ENCODE measurements at regions not wholly inside any gene's neighbourhood (a gene's known extent, or its start where the extent isn't known, plus 50 kb on each side); places are given as distances from the start of the nearest gene placed in this dataset.

DNA sequence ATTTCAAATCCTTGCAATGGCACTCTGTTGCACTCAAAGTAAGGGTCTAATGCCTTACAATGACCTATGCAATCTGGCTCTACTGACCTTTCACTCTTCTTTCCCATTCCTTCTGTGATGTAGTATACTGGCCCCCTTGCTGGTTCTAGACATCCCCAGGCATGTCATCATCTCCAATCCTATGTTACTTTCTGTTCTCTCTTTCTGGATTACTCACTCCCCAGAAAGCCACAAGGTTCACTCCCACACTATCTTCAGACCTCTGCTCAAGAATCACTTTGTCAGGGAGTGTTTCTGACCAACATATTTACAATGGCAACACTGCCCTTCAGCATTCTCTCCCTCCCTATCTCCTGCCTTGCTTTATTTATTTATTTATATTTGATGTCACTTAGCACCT lies 802.2 kb upstream of the WWC1 start:
- Mint-ChIP-seq H3K27me3 (no peaks in the 10 kb centered on the region), H3K36me3 (no peaks in the 10 kb centered on the region), H3K4me3 (no peak overlapping the region), H3K27ac (no peak overlapping the region), H3K9me3 (peaks cover 0 to 36% (median 2%) of the 10 kb centered on the region in 11 donors), H3K4me1 (no peaks in the 10 kb centered on the region)
- H3K9me3 ChIP-seq (ENCODE audit: control insufficient read depth in 2 of 3, low read length in 3 of 3) = peaks cover 0 to 4% (median 0%) of the 10 kb centered on the region in 3 experiments
- intact Hi-C loops (cut with micrococcal nuclease) = no loop called here
- no peak for DNase-seq
- H3K27me3 ChIP-seq (ENCODE audit: control insufficient read depth in 2 of 2, insufficient read depth in 2 of 2, low read length in 2 of 2) = no peaks in the 10 kb centered on the region
- H3K4me1 ChIP-seq (ENCODE audit: control insufficient read depth in 2 of 2, insufficient read depth in 2 of 2, low read length in 2 of 2) = no peaks in the 10 kb centered on the region
- ChIA-PET CTCF (no interaction called here), POLR2A (interaction anchor here (0.7 kb wide), 1 partner anchor 391 kb away, joined by 6 read pairs; no protein-coding TSS in a partner anchor)
- H3K4me3 ChIP-seq (ENCODE audit: low read length) = no peak overlapping the region
- H3K36me3 ChIP-seq (ENCODE audit: control insufficient read depth in 2 of 3, insufficient read depth in 3 of 3, low read length in 3 of 3) = no peaks in the 10 kb centered on the region
- ATAC-seq = no peak
- no peak overlapping the region for H3K27ac ChIP-seq (ENCODE audit: low read depth, low read length)

DNA sequence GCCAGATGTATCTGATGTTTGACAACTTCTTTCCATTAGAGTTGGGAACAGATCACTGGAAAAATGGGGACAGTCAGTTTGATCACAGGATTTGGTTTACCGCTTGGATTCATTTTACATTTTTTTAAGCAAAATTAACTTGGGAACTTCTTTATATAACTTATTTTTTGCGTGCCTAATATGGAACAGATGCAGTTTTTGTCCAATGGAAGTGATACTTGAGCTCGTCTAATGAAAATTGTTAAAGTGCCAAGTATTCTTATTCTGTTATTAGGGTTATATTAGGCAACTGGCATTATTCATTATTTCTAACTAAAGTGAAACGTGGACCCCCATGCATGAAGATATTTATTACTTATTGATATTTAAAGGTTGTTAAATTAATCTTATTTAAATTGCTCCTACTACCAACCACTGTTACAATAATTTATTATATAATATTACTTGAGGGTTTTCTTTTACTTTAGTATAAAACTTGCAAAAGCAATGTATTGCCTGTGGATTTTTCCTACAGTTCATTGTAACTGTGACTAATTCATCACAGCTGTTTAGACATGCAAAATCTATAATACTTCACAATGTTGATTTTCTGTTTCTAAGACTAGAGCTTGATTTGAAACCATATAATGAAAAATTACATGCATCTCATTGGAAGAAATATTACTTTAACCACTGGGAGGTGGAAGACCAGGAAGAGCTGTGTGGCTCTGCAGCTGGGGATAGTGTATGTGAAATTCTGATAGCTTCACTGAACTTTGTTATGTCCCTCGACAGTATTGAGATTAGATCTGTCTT lies 787.3 kb upstream of the WWC1 start:
- intact Hi-C loops (cut with micrococcal nuclease) = no loop called here
- DNase-seq = no peak
- peaks cover 0 to 4% (median 0%) of the 10 kb centered on the region in 5 donors for H3K27me3 Mint-ChIP-seq
- no peak overlapping the region for H3K27ac Mint-ChIP-seq
- Histone ChIP-seq H3K4me3 (ENCODE audit: low read length) (no peak overlapping the region), H3K27me3 (ENCODE audit: control insufficient read depth in 2 of 2, insufficient read depth in 2 of 2, low read length in 2 of 2) (no peaks in the 10 kb centered on the region), H3K9me3 (ENCODE audit: control insufficient read depth in 2 of 3, low read length in 3 of 3) (no peaks in the 10 kb centered on the region), H3K36me3 (ENCODE audit: control insufficient read depth in 2 of 3, insufficient read depth in 3 of 3, low read length in 3 of 3) (no peaks in the 10 kb centered on the region), H3K27ac (ENCODE audit: low read depth, low read length) (no peak overlapping the region), H3K4me1 (ENCODE audit: control insufficient read depth in 2 of 2, insufficient read depth in 2 of 2, low read length in 2 of 2) (no peaks in the 10 kb centered on the region)
- ChIA-PET POLR2A (no interaction called here), CTCF (no interaction called here)
- no peaks in the 10 kb centered on the region for H3K36me3 Mint-ChIP-seq
- peaks cover 0 to 12% (median 0%) of the 10 kb centered on the region in 11 donors for H3K9me3 Mint-ChIP-seq
- H3K4me1 Mint-ChIP-seq = no peaks in the 10 kb centered on the region
- H3K4me3 Mint-ChIP-seq = no peak overlapping the region
- no peak for ATAC-seq

DNA sequence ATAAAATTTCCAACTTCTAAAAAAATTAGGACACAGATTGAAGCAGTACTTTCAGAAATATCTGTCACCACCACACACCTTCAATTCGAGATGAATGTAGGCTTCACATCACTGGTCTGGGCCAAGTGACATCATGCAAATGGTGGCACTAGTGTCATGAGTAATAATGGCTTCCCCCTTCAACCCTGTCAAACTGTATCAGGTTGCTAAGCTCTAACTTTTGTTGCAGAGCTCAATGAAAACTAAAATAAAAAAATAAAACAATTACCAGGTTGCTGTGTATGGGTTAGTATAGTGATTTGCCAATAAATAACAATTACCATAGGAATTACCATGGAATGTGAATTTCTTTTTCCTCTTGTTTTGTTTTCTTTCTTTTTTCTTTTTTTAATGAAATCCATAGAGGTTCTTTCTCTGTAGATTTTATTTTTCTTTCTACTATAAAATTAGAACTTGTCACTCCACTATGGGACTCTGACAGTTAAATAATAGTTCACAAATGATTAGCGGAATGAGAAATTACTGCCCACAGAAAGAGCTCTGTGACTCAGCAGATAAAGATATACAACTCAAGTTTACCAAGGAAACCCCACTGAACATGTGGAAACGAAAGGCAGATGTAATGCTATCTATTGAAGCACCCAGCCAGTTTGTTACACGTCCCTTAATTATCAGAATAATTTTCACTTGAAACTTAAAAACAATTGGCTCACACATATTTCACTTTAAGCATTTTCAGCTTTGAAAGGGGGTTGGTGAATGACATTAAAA lies 783.8 kb upstream of the WWC1 start:
- H3K36me3 Mint-ChIP-seq = no peaks in the 10 kb centered on the region
- Histone ChIP-seq H3K27ac (ENCODE audit: low read depth, low read length) (no peak overlapping the region), H3K4me3 (ENCODE audit: low read length) (no peak overlapping the region), H3K36me3 (ENCODE audit: control insufficient read depth in 2 of 3, insufficient read depth in 3 of 3, low read length in 3 of 3) (no peaks in the 10 kb centered on the region), H3K4me1 (ENCODE audit: control insufficient read depth in 2 of 2, insufficient read depth in 2 of 2, low read length in 2 of 2) (no peaks in the 10 kb centered on the region), H3K27me3 (ENCODE audit: control insufficient read depth in 2 of 2, insufficient read depth in 2 of 2, low read length in 2 of 2) (no peaks in the 10 kb centered on the region), H3K9me3 (ENCODE audit: control insufficient read depth in 2 of 3, low read length in 3 of 3) (no peaks in the 10 kb centered on the region)
- H3K27ac Mint-ChIP-seq = no peak overlapping the region
- ATAC-seq (no peak), DNase-seq (no peak)
- POLR2A ChIA-PET = no interaction called here
- CTCF ChIA-PET = no interaction called here
- no peaks in the 10 kb centered on the region for H3K4me1 Mint-ChIP-seq
- no peak overlapping the region for H3K4me3 Mint-ChIP-seq
- peaks cover 0 to 5% (median 0%) of the 10 kb centered on the region in 11 donors for H3K9me3 Mint-ChIP-seq
- intact Hi-C loops (cut with micrococcal nuclease) = no loop called here
- H3K27me3 Mint-ChIP-seq = peaks cover 0 to 4% (median 0%) of the 10 kb centered on the region in 5 donors

DNA sequence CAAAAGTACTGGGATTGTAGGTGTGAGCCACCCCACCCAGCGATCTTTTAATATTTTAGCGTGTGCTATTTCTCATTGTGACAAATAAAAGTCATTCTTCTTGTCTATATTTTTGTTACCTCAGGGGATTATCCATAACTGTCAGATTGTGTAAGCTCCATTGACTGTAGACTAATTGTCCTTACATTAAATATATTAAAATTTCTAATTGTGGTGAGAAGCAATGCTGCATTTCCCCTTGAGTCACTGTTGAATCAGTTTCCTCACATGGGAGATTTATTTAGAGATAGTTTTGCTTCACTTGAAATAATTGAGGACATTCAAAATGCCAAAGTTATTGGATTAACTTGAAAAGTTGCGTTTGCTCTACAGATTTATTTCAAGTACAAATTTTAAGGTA lies 782.4 kb upstream of the WWC1 start:
- H3K27ac Mint-ChIP-seq = no peak overlapping the region
- H3K36me3 ChIP-seq (ENCODE audit: control insufficient read depth in 2 of 3, insufficient read depth in 3 of 3, low read length in 3 of 3) = no peaks in the 10 kb centered on the region
- ChIA-PET CTCF (no interaction called here), POLR2A (no interaction called here)
- no peaks in the 10 kb centered on the region for H3K4me1 ChIP-seq (ENCODE audit: control insufficient read depth in 2 of 2, insufficient read depth in 2 of 2, low read length in 2 of 2)
- peaks cover 0 to 1% (median 0%) of the 10 kb centered on the region in 11 donors for H3K9me3 Mint-ChIP-seq
- H3K27me3 Mint-ChIP-seq = no peaks in the 10 kb centered on the region
- H3K27ac ChIP-seq (ENCODE audit: low read depth, low read length) = no peak overlapping the region
- H3K4me3 Mint-ChIP-seq = no peak overlapping the region
- no peaks in the 10 kb centered on the region for H3K4me1 Mint-ChIP-seq
- no peaks in the 10 kb centered on the region for H3K27me3 ChIP-seq (ENCODE audit: control insufficient read depth in 2 of 2, insufficient read depth in 2 of 2, low read length in 2 of 2)
- intact Hi-C loops (cut with micrococcal nuclease) = no loop called here
- DNase-seq (no peak), ATAC-seq (no peak)
- H3K4me3 ChIP-seq (ENCODE audit: low read length) = no peak overlapping the region
- H3K9me3 ChIP-seq (ENCODE audit: control insufficient read depth in 2 of 3, low read length in 3 of 3) = no peaks in the 10 kb centered on the region
- no peaks in the 10 kb centered on the region for H3K36me3 Mint-ChIP-seq

DNA sequence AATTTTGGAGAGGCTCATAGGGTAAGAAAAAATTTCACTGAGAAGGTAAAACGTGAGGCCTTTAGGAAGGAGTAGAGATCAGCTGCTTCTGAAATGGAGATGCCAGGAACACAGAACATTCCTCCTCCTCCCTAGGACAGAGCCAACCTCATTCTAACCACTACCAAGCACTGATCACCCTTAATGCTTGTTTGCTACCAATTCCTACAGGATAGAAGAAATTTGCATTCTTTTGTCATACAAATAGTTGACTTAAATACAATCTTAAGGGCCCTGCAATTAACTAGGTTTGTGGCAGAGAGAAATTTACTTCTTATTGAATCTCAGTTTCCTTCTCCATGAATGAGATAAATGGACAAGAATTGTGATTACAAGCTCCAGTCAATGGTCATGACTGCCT lies 780.2 kb upstream of the WWC1 start:
- Histone ChIP-seq H3K27me3 (ENCODE audit: control insufficient read depth in 2 of 2, insufficient read depth in 2 of 2, low read length in 2 of 2) (no peaks in the 10 kb centered on the region), H3K27ac (ENCODE audit: low read depth, low read length) (no peak overlapping the region), H3K4me1 (ENCODE audit: control insufficient read depth in 2 of 2, insufficient read depth in 2 of 2, low read length in 2 of 2) (no peaks in the 10 kb centered on the region), H3K36me3 (ENCODE audit: control insufficient read depth in 2 of 3, insufficient read depth in 3 of 3, low read length in 3 of 3) (no peaks in the 10 kb centered on the region), H3K9me3 (ENCODE audit: control insufficient read depth in 2 of 3, low read length in 3 of 3) (no peaks in the 10 kb centered on the region), H3K4me3 (ENCODE audit: low read length) (no peak overlapping the region)
- no peaks in the 10 kb centered on the region for H3K4me1 Mint-ChIP-seq
- H3K27ac Mint-ChIP-seq = no peak overlapping the region
- H3K4me3 Mint-ChIP-seq = no peak overlapping the region
- ChIA-PET CTCF (interaction anchor here (0.7 kb wide), 1 partner anchor 2000 kb away, joined by 3 read pairs; no protein-coding TSS in a partner anchor), POLR2A (no interaction called here)
- H3K9me3 Mint-ChIP-seq = peaks cover 0 to 1% (median 0%) of the 10 kb centered on the region in 11 donors
- intact Hi-C loops (cut with micrococcal nuclease) = no loop called here
- ATAC-seq (no peak), DNase-seq (no peak)
- H3K27me3 Mint-ChIP-seq = no peaks in the 10 kb centered on the region
- H3K36me3 Mint-ChIP-seq = no peaks in the 10 kb centered on the region

DNA sequence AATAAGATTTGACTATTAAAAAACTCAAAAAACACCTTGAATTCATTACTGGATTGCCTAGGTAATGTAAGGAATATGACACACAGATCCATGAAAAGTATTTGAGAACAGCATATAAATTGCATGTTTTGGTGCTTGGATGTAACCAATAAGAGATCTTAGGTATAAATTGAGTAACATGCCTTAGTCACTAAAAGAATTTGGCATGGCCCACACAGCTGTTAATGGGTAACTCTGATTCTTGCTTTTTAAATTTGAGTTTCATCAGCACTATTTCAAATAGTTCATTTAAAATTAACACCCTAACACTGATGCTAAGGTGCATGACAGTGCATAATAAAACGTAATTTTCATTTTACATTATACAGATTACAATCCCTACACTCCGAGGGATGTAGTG lies 779.3 kb upstream of the WWC1 start:
- ChIA-PET POLR2A (no interaction called here), CTCF (no interaction called here)
- ATAC-seq = no peak
- no peaks in the 10 kb centered on the region for H3K36me3 Mint-ChIP-seq
- intact Hi-C loops (cut with micrococcal nuclease) = no loop called here
- no peak overlapping the region for H3K27ac Mint-ChIP-seq
- no peaks in the 10 kb centered on the region for H3K4me1 Mint-ChIP-seq
- no peak for DNase-seq
- Histone ChIP-seq H3K27ac (ENCODE audit: low read depth, low read length) (no peak overlapping the region), H3K4me1 (ENCODE audit: control insufficient read depth in 2 of 2, insufficient read depth in 2 of 2, low read length in 2 of 2) (no peaks in the 10 kb centered on the region), H3K9me3 (ENCODE audit: control insufficient read depth in 2 of 3, low read length in 3 of 3) (no peaks in the 10 kb centered on the region), H3K36me3 (ENCODE audit: control insufficient read depth in 2 of 3, insufficient read depth in 3 of 3, low read length in 3 of 3) (no peaks in the 10 kb centered on the region), H3K4me3 (ENCODE audit: low read length) (no peak overlapping the region), H3K27me3 (ENCODE audit: control insufficient read depth in 2 of 2, insufficient read depth in 2 of 2, low read length in 2 of 2) (no peaks in the 10 kb centered on the region)
- H3K27me3 Mint-ChIP-seq = no peaks in the 10 kb centered on the region
- peaks cover 0 to 1% (median 0%) of the 10 kb centered on the region in 11 donors for H3K9me3 Mint-ChIP-seq
- no peak overlapping the region for H3K4me3 Mint-ChIP-seq

DNA sequence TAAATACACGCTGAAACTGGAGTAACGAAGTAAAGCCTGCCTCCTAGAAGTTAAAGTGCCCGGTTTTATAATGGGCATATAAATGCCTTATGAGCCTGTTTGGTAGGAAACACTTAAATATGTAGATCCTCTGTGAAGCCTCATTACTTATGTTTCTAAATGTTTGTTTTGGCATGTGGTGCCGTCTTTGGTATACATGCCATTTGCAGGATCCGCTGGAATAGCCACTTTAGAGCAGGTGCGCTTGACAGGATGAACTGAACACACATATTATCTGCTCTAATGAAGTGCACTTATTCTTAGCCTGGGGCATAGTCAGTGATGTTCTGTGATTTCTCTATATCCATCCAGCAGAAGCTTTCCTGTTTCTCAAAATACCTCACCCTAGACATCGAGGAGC lies 778.1 kb upstream of the WWC1 start:
- Mint-ChIP-seq H3K9me3 (peaks cover 0 to 4% (median 0%) of the 10 kb centered on the region in 11 donors), H3K36me3 (no peaks in the 10 kb centered on the region), H3K27me3 (no peaks in the 10 kb centered on the region), H3K4me1 (no peaks in the 10 kb centered on the region), H3K4me3 (no peak overlapping the region), H3K27ac (no peak overlapping the region)
- no peak for ATAC-seq
- intact Hi-C loops (cut with micrococcal nuclease) = no loop called here
- Histone ChIP-seq H3K27ac (ENCODE audit: low read depth, low read length) (no peak overlapping the region), H3K4me3 (ENCODE audit: low read length) (no peak overlapping the region), H3K27me3 (ENCODE audit: control insufficient read depth in 2 of 2, insufficient read depth in 2 of 2, low read length in 2 of 2) (no peaks in the 10 kb centered on the region), H3K4me1 (ENCODE audit: control insufficient read depth in 2 of 2, insufficient read depth in 2 of 2, low read length in 2 of 2) (no peaks in the 10 kb centered on the region), H3K36me3 (ENCODE audit: control insufficient read depth in 2 of 3, insufficient read depth in 3 of 3, low read length in 3 of 3) (no peaks in the 10 kb centered on the region), H3K9me3 (ENCODE audit: control insufficient read depth in 2 of 3, low read length in 3 of 3) (no peaks in the 10 kb centered on the region)
- no peak for DNase-seq
- CTCF ChIA-PET = no interaction called here
- POLR2A ChIA-PET = no interaction called here

Measured in naive thymus-derived CD4-positive, alpha-beta T cell (primary cell).